NCI-H2107 treated with DMSO at 0.1 percent for 48 hours (cell line): ENCODE measurements at regions not wholly inside any gene's neighbourhood (a gene's known extent, or its start where the extent isn't known, plus 50 kb on each side); places are given as distances from the start of the nearest gene placed in this dataset.
"Not testable (repeated sequence)": the region's sequence is repeated elsewhere in the genome, so short reads cannot be mapped to it uniquely, and the experiment has no call there.

Experiments
- DNase-seq: peaks from one replicate; lab custom pipeline; 2025; ENCODE audit not compliant: unreplicated experiment; lab: John Stamatoyannopoulos, UW

GRCh38 chr14:71387753-71388152, 480.5 kb downstream of the PCNX1 start:
- no peak for DNase-seq

GRCh38 chr14:71388336-71388735, 481.1 kb downstream of the PCNX1 start:
- DNase-seq: no peak

GRCh38 chr14:71388862-71389261, 481.6 kb downstream of the PCNX1 start:
- no peak for DNase-seq

GRCh38 chr14:71394386-71394785, 487.1 kb downstream of the PCNX1 start:
- no peak for DNase-seq

- DNase-seq: no peak
These were observed 487.9 kb downstream of the PCNX1 start for GRCh38 chr14:71395151-71395604.

GRCh38 chr14:71395636-71396035, 488.4 kb downstream of the PCNX1 start:
- no peak for DNase-seq

- DNase-seq: no peak
These were observed 488.9 kb downstream of the PCNX1 start for GRCh38 chr14:71396050-71396677.

GRCh38 chr14:71397371-71397770, 490.1 kb downstream of the PCNX1 start:
- no peak for DNase-seq

- no peak for DNase-seq
These were observed 491.2 kb downstream of the PCNX1 start for GRCh38 chr14:71398450-71398849.

GRCh38 chr14:71399057-71399487, 491.8 kb downstream of the PCNX1 start:
- no peak for DNase-seq

GRCh38 chr14:71400871-71401321, 493.6 kb downstream of the PCNX1 start:
- no peak for DNase-seq

GRCh38 chr14:71402415-71402814, 495.2 kb downstream of the PCNX1 start:
- not testable (repeated sequence) for DNase-seq

GRCh38 chr14:71403656-71404055, 496.4 kb downstream of the PCNX1 start:
- DNase-seq: peak; percentile 33

- no peak for DNase-seq
These were observed 498.4 kb downstream of the PCNX1 start for GRCh38 chr14:71405676-71406075.

- DNase-seq: no peak
These were observed 501.2 kb downstream of the PCNX1 start for GRCh38 chr14:71408362-71409030.

GRCh38 chr14:71410578-71411284, 503.5 kb downstream of the PCNX1 start:
- no peak for DNase-seq

- DNase-seq: no peak
These were observed 504.0 kb downstream of the PCNX1 start for GRCh38 chr14:71411285-71411595.

GRCh38 chr14:71411738-71412137, 504.5 kb downstream of the PCNX1 start:
- no peak for DNase-seq

GRCh38 chr14:71414631-71415403, 507.6 kb downstream of the PCNX1 start:
- no peak for DNase-seq

- no peak for DNase-seq
These were observed 508.1 kb downstream of the PCNX1 start for GRCh38 chr14:71415404-71415690.

GRCh38 chr14:71416392-71416791, 509.1 kb downstream of the PCNX1 start:
- DNase-seq: no peak
